HG02623 (cell line): ENCODE measurements at regions not wholly inside any gene's neighbourhood (a gene's known extent, or its start where the extent isn't known, plus 50 kb on each side); places are given as distances from the start of the nearest gene placed in this dataset.

ENCODE experiments used
- ATAC-seq: cut with Tn5 transposase; IDR thresholded peaks from one replicate; pipeline ENCODE4 v1.9.1; 2021; ENCODE audit warnings: moderate library complexity; ENCODE audit not compliant: unreplicated experiment

GRCh38 chr13:21999666-22000065 lies 328.8 kb downstream of the FGF9 start:
- ATAC-seq: no peak

- no peak for ATAC-seq
Observed at GRCh38 chr13:22000191-22000590, 329.3 kb downstream of the FGF9 start.

GRCh38 chr13:22001336-22001735 lies 330.5 kb downstream of the FGF9 start:
- no peak for ATAC-seq

GRCh38 chr13:22002893-22003292 lies 332.0 kb downstream of the FGF9 start:
- no peak for ATAC-seq

GRCh38 chr13:22009500-22009899 lies 338.6 kb downstream of the FGF9 start:
- no peak for ATAC-seq

GRCh38 chr13:22009937-22010336 lies 339.1 kb downstream of the FGF9 start:
- ATAC-seq: no peak

GRCh38 chr13:22012686-22013085 lies 341.8 kb downstream of the FGF9 start:
- ATAC-seq: no peak

- ATAC-seq: no peak
Observed at GRCh38 chr13:22014469-22014868, 343.6 kb downstream of the FGF9 start.

- ATAC-seq: peak; percentile 90
Observed at GRCh38 chr13:22017226-22017625, 346.4 kb downstream of the FGF9 start.

- ATAC-seq: no peak
Observed at GRCh38 chr13:22018076-22018835, 347.4 kb downstream of the FGF9 start.

- ATAC-seq: no peak
Observed at GRCh38 chr13:22018836-22019210, 347.9 kb downstream of the FGF9 start.

GRCh38 chr13:22024381-22024994 lies 353.6 kb downstream of the FGF9 start:
- no peak for ATAC-seq

GRCh38 chr13:22027566-22027965 lies 356.7 kb downstream of the FGF9 start:
- no peak for ATAC-seq

GRCh38 chr13:22028831-22029230 lies 358.0 kb downstream of the FGF9 start:
- ATAC-seq: no peak

- ATAC-seq: no peak
Observed at GRCh38 chr13:22030321-22030720, 359.4 kb downstream of the FGF9 start.

- ATAC-seq: no peak
Observed at GRCh38 chr13:22031702-22032286, 360.9 kb downstream of the FGF9 start.

- ATAC-seq: no peak
Observed at GRCh38 chr13:22032905-22033304, 362.0 kb downstream of the FGF9 start.

- no peak for ATAC-seq
Observed at GRCh38 chr13:22039961-22040360, 369.1 kb downstream of the FGF9 start.

- no peak for ATAC-seq
Observed at GRCh38 chr13:22040810-22041364, 370.0 kb downstream of the FGF9 start.

GRCh38 chr13:22041741-22042140 lies 370.9 kb downstream of the FGF9 start:
- ATAC-seq: no peak

- no peak for ATAC-seq
Observed at GRCh38 chr13:22047082-22047784, 376.4 kb downstream of the FGF9 start.

GRCh38 chr13:22047785-22048104 lies 376.9 kb downstream of the FGF9 start:
- no peak for ATAC-seq
